HPDE6-E6E7 (cell line): ENCODE measurements at regions not wholly inside any gene's neighbourhood (a gene's known extent, or its start where the extent isn't known, plus 50 kb on each side); places are given as distances from the start of the nearest gene placed in this dataset.

Experiments
- DNase-seq: peaks from one replicate; pipeline ENCODE4 v3.0.0; 2011; ENCODE audit warnings: missing footprints; ENCODE audit errors: extremely low spot score

DNA sequence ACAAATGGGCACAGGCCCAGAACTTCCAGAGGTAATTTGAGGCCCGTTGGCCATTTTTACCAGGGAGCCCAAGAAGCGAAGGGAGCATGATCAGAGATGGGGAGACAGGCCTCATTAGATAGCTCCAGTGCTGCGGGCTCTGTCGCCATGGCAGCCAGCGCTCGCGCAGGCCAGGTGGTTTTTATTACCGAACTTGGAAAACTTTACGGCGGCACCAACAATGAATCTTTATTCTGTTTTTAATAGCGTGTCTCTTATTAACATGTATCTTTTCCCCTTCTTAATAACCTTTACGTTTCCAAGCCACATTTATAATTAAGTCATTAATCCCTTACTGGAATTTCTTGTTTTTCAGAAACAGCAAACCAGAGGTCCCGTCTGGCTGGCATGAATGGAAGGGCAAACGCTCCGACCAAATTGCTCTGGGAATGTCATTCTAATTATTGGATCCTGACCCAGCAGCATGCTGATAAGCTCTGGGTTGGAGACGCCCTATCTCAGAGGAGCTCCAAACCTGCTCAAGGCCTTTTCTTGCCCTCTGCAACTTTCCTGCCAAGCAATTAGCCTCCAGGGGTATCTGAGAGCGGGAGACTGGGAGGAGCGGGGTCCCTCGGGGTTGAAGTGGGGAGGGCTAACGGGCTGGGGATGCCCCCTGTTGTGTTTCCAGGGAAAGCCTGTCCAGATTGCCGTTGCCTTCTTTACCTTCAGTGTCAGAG, 256.4 kb downstream of the TLE3 start:
- DNase-seq, result no peak

DNA sequence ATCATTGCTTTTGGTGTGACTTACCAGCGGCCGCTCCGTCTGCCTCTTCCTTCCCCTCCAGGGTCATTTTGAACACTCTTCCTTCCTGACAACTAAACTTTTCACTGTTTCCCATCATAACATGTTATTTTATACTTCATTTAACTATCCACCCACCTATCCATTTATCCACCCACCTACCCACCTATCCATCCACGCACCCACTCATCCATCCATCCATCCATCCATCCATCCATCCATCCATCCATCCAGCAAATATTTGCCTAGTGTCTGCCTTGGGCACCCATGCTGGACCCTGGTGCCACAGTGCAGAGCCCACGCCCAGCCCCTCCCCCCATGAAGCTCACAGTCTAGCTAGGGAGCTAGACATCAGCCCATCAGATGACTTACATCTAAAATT, 254.9 kb downstream of the TLE3 start:
- no peak for DNase-seq

DNA sequence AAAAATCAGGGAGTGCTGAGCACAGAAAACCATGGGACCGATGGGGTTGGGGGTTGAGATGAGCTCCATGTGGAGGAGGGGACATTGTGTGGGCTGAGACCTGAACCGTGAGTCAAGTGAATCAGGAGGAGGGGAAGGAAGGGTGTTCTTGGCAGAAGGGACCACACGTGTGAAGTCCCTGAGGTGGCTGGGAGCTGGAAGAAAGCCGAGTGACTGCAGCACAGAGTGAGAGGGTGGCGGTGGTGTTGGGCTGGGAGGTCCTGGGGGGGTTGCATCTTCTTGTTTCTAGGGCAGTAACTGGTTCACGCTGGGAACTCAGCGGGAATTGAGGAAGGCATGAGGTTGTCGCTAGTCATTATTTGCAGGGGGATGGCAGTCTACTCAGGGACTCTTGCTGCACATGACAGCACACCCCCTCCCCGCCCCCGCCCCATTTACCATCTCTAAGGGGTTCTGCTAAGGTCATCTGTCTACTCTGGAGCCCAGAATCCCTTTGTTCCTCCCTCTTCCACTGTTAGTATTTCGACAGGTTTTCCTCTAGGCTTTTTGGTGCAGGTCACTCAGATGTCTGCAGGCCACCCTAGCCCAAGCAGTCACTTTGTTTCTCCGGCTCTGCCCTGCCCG, 254.3 kb downstream of the TLE3 start:
- no peak for DNase-seq

DNA sequence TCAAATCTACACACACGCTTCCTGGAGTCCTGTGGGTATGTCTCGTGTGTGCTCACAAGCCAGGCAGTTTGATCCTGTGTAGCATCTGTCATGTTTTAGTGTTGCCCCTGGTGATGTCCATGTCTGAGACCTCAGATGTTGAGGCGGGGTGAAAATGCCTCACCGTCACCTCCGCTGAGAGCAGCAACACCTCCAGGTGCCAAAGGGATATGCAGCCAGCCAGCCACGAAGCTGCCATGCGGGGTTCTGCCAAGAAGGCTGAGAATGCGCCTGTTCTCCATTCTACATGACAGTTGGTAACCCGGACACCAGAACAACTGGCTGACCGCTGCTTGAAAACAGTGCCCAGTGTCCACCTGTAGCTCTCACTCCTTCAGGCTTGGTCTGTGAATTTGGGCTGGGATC, 253.8 kb downstream of the TLE3 start:
- no peak for DNase-seq

DNA sequence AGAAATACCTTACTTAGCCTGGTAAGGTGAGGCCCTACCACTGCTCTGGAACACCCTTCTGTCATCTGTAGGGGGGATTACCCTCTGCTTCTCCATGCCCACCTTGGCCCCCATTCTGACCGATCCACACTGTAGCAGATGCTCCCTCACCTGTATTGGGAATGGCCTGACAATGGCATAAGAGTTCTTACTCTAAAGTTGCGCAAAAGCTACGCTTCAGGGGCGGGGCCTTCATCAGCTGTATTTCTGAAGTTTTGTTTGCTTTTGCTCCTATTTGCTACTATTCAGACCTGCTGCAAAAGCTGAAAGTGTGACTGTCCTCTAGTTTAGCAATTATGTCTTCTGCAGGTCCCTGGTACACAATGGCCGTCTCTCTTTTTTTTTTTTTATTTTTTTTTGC, 252.6 kb downstream of the TLE3 start:
- no peak for DNase-seq

DNA sequence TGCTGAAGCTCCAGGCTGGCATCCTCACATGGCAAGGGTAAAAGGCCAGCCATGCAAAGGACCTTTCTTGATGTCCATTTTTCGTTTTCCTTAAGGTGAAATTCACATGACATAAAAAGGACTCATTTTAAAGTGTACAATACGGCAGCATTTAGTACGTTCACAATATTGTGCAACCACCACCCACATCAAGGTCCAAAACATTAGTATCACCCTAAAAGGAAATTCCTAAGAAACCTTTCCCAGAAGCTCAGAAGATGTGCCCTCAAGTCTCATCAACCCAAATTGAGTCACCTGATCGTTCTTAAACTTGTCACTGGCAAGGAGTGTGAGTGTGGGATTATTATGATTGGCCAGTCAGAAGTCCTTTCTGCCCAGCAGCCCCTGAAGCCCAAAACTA, 250.1 kb downstream of the TLE3 start:
- DNase-seq, result no peak

DNA sequence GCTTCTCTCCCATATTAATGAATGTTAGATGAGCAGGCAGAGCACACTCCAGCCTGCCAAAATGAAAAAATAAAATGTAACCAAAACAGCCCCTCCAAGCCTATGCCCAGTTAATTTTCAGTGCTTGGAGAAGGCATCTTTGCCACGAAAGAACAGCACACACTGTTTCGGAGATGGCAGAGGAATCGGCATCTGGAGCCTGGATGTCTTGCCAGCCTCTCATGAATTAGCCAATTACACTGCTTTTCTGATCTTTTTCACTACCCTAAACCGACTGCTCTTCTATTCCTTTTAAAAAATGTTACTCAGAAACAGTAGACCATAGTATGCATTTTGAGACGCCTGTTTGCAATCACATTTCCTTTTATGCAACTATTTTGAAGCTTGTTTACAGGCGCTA, 249.6 kb downstream of the TLE3 start:
- DNase-seq, result no peak

DNA sequence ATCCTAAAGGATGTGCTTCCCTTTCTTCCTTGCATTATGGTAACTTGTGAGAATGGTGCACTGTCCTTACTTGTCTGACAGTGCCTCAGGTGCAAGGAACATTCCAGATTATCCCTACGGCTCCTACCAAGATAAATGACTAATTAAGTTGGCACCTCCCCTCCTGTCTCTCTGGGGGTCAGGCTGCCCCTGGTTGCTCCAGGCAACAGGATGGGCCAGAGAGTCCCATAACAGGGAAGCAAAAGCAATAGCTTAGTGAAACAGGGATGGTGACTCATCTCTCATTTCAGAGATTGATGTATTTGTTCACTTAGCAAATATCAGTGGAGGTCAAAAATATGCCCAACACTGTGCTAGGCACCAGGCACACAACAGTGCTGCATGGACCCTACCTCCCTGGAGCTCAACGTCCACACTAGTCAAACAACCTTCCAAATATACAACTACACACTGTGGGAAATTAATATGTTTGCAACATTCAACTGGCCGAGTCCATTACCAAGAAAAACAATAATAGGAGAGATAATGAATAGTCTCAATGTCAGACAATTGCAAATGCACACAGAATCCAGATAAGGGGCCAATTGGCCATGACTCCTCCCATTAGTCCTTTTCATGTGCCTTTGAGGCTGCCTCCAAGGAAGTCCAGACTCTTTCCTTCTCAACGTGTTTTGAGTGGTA, 249.0 kb downstream of the TLE3 start:
- no peak for DNase-seq

DNA sequence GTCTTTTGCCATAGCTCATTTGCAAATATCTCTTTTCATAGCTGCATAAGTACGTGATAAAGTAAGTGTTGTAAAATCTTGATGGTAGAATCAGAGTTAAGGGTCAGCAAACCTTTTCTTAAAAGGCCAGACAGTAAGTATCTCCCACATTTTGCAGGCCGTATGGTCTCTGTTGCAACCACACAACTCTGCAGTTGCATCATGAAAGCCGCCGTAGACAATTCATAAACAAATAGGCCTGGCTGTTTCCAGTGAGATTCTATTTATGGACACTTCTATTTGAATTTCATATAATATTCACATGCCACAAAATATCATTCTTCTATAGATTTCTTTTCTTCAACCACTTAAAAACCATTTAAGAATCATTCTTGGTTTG, 248.5 kb downstream of the TLE3 start:
- no peak for DNase-seq

DNA sequence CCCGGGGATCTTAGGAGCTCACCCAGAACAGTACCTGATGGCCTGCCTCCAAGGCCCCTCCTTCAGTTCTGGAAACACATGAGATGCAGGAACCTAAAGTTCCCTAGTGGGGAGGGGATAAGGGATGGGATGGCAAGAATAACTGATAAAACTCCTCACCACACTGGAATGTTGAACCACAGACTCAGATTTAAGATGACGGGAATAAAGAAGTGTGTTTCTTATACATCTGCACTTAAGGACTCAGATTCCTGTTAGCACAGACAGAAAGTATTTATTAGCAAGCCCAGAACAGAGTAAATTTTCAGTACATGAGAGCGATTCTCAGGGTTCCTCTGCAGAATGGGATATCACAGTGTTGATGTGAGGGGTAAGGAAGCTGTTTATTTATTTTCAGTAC, 245.2 kb downstream of the TLE3 start:
- DNase-seq, result no peak

DNA sequence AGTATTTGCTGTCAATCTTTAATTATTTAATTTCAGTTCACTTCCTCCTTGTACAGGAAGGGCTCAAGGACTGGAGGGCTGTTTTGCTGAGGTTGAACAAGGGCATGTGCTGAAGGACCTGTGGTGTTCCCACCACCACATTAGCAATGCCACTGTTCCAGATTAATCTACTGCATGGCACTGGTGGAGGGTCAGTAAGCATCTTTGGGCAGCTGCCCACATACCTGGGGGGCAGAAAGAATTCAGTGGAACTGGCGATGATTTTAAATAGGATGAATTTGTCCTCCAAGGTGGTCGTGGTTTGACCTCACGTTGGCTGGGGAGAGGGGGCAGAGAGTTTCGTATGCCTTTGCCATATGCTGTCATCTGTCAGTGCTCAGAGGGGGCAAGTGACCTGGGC, 244.8 kb downstream of the TLE3 start:
- no peak for DNase-seq

DNA sequence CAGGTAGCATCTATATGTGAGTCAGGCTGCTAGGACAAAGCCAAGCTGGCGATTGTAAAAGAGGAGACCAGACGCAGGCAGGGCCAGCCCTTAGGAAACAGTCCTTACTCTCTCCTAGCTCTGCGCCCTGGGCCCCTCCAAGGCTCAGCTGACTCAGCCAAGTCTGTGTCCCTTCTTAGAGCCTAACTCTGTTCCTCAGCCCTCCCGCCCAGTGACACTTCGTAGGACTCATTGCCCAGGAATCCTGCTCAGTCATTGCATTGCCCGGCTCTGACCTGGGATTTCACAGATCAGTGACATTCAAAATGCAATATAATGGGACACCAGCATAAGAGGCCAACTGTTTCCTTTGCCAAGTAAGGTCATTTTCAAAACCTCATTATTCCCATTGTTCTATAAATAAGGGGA, 244.2 kb downstream of the TLE3 start:
- peak; percentile 13 for DNase-seq

DNA sequence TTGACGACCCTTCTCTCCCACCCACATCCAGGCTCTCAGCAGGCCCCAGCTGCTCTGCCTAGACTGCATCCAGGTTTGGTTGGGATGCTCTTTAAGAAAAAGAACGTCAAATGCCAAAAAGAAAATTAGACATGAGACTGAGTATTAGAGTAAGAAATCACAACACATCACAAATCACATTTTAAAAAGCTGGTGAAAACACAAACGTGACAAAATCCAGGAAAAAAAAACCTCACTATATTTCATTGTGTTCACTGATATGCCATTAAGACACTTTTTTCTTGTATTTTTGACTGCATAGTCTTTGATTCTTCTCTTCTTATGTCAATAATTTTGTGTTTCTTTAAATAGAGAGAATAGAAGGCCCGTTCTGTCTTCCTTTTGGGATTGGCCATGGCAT, 243.7 kb downstream of the TLE3 start:
- DNase-seq, result no peak

DNA sequence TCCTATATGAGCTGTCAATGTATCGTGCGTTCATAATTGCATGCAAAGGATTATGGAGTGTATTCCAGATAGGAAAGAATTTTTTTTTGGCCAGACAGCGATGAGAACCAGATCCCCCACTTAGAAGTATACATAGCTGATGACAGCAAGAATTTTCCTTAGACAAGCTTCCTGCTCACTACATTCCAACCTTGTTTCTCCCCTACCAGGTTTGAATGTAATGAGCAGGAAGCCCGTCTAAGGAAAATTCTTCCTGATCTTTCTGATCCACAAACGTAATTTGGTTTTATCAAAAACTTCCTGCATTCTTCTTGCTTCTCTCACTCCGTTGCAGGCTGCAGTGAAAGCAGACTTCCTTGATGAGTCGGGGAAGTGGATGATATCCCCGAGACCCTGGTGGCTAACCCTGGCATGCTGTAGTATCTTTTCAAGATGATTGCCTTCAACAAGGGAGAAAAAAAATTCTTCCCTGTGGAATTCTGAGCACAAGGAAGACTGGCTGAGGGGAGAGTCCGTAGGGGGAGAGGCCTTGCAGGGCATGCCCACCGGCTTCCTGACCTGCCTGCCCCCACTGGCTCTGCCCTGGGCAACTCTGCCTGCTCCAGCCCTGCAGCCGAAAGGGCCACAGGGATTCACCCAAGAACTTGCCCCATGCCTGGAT, 243.1 kb downstream of the TLE3 start:
- no peak for DNase-seq

DNA sequence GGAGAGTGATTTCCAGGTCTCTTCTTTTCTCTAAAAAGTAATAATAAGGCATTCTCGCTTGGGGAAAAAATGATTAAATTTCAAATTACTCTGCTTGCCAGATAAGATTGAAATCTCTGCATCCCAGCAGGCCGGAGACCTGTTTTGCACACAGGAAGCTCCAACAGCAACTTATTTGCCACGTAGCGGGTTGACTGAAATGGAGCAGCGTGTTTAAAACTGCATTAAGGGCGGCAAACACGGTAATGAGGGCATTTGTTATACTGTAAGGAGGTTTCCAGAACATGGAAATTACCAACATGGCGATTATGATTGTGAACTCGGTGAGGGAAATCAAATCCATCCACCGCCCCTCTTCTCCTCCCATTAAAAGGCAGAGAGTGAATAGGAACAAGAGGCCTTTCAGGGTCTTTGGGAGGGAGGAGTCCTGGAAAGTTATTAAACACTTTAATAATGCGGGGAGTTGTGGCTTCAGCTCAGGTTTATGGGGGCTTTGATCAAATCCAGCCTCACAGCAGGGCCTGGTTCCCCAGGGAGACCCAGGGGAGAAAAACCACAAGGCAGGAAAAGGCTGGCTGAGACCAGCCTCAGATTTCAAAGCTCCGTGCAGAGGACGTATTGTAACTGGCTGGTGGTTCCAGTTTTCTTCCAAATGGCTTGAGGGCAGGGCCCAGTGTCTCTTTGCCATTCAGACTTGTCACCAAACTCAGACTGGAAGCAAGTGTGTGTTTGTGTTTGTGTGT, 242.3 kb downstream of the TLE3 start:
- DNase-seq, result no peak

DNA sequence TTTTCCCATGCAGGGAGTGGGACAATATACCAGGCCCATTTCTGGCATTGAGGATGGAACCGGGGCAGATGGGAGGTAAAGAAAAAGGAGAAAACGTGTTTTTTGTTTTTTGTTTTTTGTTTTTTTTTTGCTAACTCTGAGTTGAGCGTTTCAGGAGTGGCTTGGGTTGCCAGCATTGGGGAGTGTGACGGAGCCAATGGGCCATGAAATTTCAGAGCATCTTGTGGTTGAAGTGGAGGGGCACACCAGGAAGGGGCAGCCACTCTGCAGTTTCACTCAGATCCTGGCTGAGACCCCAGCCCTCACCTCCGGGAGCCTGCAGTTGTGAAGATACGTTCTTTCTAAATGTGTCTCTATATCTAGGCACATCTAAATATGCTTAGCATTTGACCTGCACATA, 240.5 kb downstream of the TLE3 start:
- DNase-seq, result no peak

DNA sequence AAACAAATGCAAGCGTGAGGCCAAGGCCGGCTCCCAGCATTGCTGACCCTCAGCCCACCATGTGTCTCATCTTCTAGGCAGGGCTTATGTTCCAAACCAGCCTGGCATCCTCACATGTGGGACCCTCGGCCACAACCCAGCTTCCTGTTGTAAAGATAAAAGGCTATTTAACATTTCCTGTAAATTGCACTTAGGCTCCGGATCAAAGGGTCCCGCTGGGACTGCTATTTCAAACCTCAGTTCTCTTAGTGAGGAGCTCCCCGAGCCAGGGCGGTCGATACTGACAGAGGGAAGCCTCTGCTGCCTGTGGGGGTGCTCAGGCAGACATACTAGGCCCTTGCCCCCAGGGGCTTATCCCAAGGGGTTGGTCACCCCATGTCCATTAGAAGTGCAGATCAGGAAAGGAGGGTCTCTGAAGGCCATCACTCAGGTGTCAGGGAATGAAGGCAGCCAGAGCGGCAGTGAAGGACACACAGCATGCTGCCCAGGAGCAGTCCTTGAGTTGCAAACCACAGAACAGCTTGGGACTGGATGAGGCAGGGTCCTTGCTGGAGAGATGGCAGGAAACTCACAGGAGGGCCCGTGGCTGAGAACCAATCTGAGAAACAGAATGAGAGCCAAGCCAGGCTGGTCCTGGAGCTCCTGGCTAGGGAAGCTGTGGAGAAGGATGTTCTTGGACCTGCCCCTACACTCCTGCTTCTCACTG, 239.9 kb downstream of the TLE3 start:
- DNase-seq, result no peak

DNA sequence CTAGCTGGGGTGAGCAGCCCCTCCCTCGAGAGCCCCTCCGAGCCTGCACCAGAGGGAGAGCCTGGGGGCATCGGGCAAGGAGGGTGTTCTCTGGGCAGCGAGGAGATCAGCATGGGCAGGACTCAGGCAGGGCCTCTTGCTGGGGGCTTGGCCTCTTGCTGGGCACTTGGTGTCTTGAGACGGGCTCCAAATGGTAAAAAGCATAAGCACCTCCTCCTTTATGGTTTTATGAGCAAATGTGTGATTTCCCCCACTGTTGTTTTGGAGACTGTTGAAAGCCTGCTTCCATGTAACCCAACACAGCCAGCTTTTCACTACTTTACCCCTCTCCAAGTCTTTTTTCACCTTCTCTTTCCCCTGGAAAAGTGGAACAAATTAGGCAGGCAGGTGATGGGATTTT, 239.3 kb downstream of the TLE3 start:
- DNase-seq, result no peak

DNA sequence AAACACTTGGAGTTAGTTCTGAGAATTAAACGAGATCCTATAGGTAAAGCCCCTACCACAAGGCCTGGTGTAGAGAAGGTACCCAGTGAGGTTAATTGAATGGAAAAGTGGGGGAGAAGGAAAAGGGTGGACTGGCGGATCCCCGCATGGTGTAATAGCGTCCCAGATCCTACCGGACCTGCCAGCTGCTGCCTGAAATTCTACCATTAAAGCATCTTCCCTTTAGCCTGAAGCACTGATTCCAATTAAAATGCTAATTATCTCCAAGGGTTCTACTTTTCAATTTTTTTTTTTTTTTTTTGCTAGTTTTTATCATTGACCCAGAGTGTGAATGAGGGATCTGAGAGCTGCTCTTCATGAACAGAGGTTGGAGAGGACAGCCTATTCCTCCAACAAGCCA, 237.9 kb downstream of the TLE3 start:
- DNase-seq, result no peak

DNA sequence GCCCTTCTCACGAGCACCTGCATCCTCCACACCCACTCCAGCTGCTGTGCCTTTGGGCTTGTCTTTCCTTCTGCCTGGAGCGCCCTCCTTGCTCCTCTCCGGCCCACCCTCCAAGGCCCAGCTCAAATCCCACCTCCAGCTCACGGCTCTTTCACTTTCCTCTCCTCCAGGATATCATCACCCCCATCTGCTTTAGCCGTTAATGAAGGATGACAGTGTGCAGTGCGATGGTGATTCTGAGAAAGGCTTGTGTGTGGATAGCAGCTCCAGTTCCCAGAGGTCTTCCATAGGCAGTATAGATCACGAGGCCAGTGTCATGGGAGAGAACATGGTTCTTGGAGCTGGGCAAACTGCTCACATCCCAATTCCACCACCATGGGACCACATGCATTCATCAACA, 237.4 kb downstream of the TLE3 start:
- DNase-seq, result no peak

DNA sequence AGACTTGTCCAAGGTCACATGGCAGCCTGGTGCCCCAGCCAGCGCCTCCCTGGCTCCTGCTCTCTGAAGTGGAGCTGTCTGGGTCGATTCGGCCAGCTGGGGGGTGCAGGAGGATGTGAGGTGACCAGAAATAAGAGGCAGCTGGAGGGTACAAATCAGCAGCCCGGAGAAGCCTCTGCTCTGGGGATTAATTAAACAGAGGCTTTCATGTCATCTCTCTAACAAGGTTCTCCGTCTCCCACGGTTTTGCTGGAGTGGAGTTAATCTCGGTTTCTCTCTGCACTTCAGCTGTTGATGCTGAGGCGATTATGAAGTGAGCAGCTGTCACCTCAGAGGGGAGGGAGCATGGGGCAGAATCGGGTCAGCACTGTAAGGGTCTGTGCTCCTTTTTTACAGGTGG, 236.8 kb downstream of the TLE3 start:
- DNase-seq, result no peak
